CD4-positive, alpha-beta T cell (primary cell): ENCODE measurements at regions not wholly inside any gene's neighbourhood (a gene's known extent, or its start where the extent isn't known, plus 50 kb on each side); places are given as distances from the start of the nearest gene placed in this dataset.

Experiments
- ATAC-seq: fragments of 200-7000 bp; cut with Tn5 transposase; one replicate; pipeline ENCODE4 v1.10.0; 2022; ENCODE audit warnings: mild to moderate bottlenecking; ENCODE audit not compliant: poor library complexity
- CTCF ChIA-PET: fragments of 350-600 bp; sonication (Branson Sonifier 250); formaldehyde crosslinking; loops from one replicate; lab custom pipeline; 2021; ENCODE audit warnings: antibody characterized with exemption, inconsistent platforms; lab: Charles Lee
- POLR2A ChIA-PET: fragments of 350-600 bp; sonication (Branson Sonifier 250); formaldehyde crosslinking; loops from one replicate; lab custom pipeline; 2021; ENCODE audit warnings: antibody characterized with exemption, inconsistent platforms; lab: Charles Lee
- DNase-seq, 14 experiments: peaks; one replicate each; pipeline ENCODE4 v3.0.0-alpha.2; 2013 to 2020; ENCODE audit warnings: mixed read lengths in 2 of 14
- H3K27ac ChIP-seq, 2 donors: one replicate each; pipeline versions ENCODE4 v1.5.1 to v1.7.0; 2013; ENCODE audit warnings: low read length in 2 of 2, low read depth in 1 of 2, mild to moderate bottlenecking in 1 of 2
- H3K27me3 ChIP-seq, 2 experiments: 1 replicate in 1 of 2; 2 replicates in 1 of 2; pipeline versions ENCODE4 v1.6.1 to v1.7.0; 2013; ENCODE audit warnings: low read length in 2 of 2, control low read depth in 1 of 2, mild to moderate bottlenecking in 1 of 2, moderate library complexity in 1 of 2; ENCODE audit not compliant: insufficient read depth in 2 of 2, control insufficient read depth in 1 of 2
- H3K36me3 ChIP-seq: one replicate; pipeline ENCODE4 v1.6.1; 2013; ENCODE audit warnings: low read length, control low read depth; ENCODE audit not compliant: insufficient read depth
- H3K4me1 ChIP-seq: one replicate; pipeline ENCODE4 v1.6.1; 2013; ENCODE audit warnings: low read length, control low read depth; ENCODE audit not compliant: insufficient read depth
- H3K4me3 ChIP-seq: one replicate; pipeline ENCODE4 v1.5.1; 2013; ENCODE audit warnings: mild to moderate bottlenecking, low read length, moderate library complexity
- H3K9me3 ChIP-seq, 2 experiments: 1 replicate in 1 of 2; 2 replicates in 1 of 2; pipeline versions ENCODE4 v1.6.1 to v1.7.0; 2013; ENCODE audit warnings: low read length in 2 of 2, mild to moderate bottlenecking in 2 of 2, control low read depth in 1 of 2, moderate library complexity in 1 of 2; ENCODE audit not compliant: control insufficient read depth in 1 of 2, insufficient read depth in 1 of 2
- H3K27ac Mint-ChIP-seq: one replicate; pipeline ENCODE4 v1.8.0; 2020; ENCODE audit warnings: mixed read lengths
- H3K27me3 Mint-ChIP-seq: one replicate; pipeline ENCODE4 v1.8.0; 2021; ENCODE audit warnings: mixed read lengths
- H3K36me3 Mint-ChIP-seq: one replicate; pipeline ENCODE4 v1.8.0; 2021; ENCODE audit warnings: low read depth, mixed read lengths
- H3K4me1 Mint-ChIP-seq: one replicate; pipeline ENCODE4 v1.8.0; 2021; ENCODE audit warnings: low read depth, mixed read lengths
- H3K4me3 Mint-ChIP-seq: one replicate; pipeline ENCODE4 v1.8.0; 2020; ENCODE audit warnings: mild to moderate bottlenecking, mixed read lengths
- H3K9me3 Mint-ChIP-seq: one replicate; pipeline ENCODE4 v1.8.0; 2020; ENCODE audit warnings: mixed read lengths
- CTCF ChIP-seq: fragments of 200-600 bp; IDR thresholded peaks from one replicate; pipeline ENCODE4 v1.8.0; 2022; ENCODE audit warnings: antibody characterized with exemption, mild to moderate bottlenecking
- intact Hi-C, 2 experiments: fragments of 100-400 bp; cut with DNase I in 1 of 2; cut with micrococcal nuclease in 1 of 2; formaldehyde crosslinking; loops; one replicate each; pipeline versions ENCODE4 v1.15.1 to v1.9.0; 2023 to 2025; cut with DNase I, micrococcal nuclease

- POLR2A ChIA-PET, result no interaction called here
- DNase-seq, result no peak
- no peak for TF ChIP-seq CTCF
Observed at GRCh38 chr10:129365767-129366402, 101.2 kb upstream of the MGMT start.

GRCh38 chr10:129366450-129366849 lies 100.6 kb upstream of the MGMT start:
- ChIA-PET POLR2A (no interaction called here), CTCF (no interaction called here)
- Histone ChIP-seq H3K9me3 (peaks cover 0 to 6% of the 10 kb centered on the region in 2 experiments), H3K36me3 (no peaks in the 10 kb centered on the region), H3K4me3 (no peak overlapping the region), H3K27ac (no peak overlapping the region), H3K27me3 (peaks cover 0 to 4% of the 10 kb centered on the region in 2 experiments), H3K4me1 (no peaks in the 10 kb centered on the region)
- DNase-seq, result no peak
- Mint-ChIP-seq H3K36me3 (no peaks in the 10 kb centered on the region), H3K27ac (no peak overlapping the region), H3K4me1 (no peaks in the 10 kb centered on the region), H3K9me3 (no peaks in the 10 kb centered on the region), H3K4me3 (no peak overlapping the region), H3K27me3 (peaks cover 15% of the 10 kb centered on the region)
- no peak for ATAC-seq
- intact Hi-C loops, result no loop called here
- no peak for TF ChIP-seq CTCF

More at GRCh38 chr10:129365767-129366402, 101.2 kb upstream of the MGMT start:
- Histone ChIP-seq H3K36me3 (no peaks in the 10 kb centered on the region), H3K4me3 (no peak overlapping the region), H3K4me1 (no peaks in the 10 kb centered on the region), H3K27me3 (no peaks in the 10 kb centered on the region), H3K27ac (no peak overlapping the region), H3K9me3 (peaks cover 0 to 10% of the 10 kb centered on the region in 2 experiments)
- Mint-ChIP-seq H3K4me1 (no peaks in the 10 kb centered on the region), H3K27me3 (peaks cover 9% of the 10 kb centered on the region), H3K4me3 (no peak overlapping the region), H3K36me3 (no peaks in the 10 kb centered on the region), H3K9me3 (no peaks in the 10 kb centered on the region), H3K27ac (no peak overlapping the region)
- no peak for ATAC-seq
- CTCF ChIA-PET, result no interaction called here
- intact Hi-C loops, result no loop called here

- POLR2A ChIA-PET, result no interaction called here
- peaks cover 8 to 14% of the 10 kb centered on the region in 2 experiments for H3K27me3 ChIP-seq
- H3K4me1 ChIP-seq, result no peaks in the 10 kb centered on the region
- no peak for DNase-seq
- no peak overlapping the region for H3K4me3 ChIP-seq
- no peak for TF ChIP-seq CTCF
- CTCF ChIA-PET, result no interaction called here
- no peaks in the 10 kb centered on the region for H3K36me3 ChIP-seq
- no peak overlapping the region for H3K27ac Mint-ChIP-seq
- intact Hi-C loops, result no loop called here
- H3K36me3 Mint-ChIP-seq, result no peaks in the 10 kb centered on the region
- H3K9me3 ChIP-seq, result peaks cover 0 to 4% of the 10 kb centered on the region in 2 experiments
- H3K27me3 Mint-ChIP-seq, result peaks cover 40% of the 10 kb centered on the region
- no peaks in the 10 kb centered on the region for H3K9me3 Mint-ChIP-seq
- H3K4me3 Mint-ChIP-seq, result no peak overlapping the region
- ATAC-seq, result no peak
- H3K27ac ChIP-seq, result no peak overlapping the region
- no peaks in the 10 kb centered on the region for H3K4me1 Mint-ChIP-seq
Observed at GRCh38 chr10:129369566-129369965, 97.5 kb upstream of the MGMT start.
